ENCODE measurements at regions not wholly inside any gene's neighbourhood (a gene's known extent, or its start where the extent isn't known, plus 50 kb on each side); places are given as distances from the start of the nearest gene placed in this dataset.

DNA sequence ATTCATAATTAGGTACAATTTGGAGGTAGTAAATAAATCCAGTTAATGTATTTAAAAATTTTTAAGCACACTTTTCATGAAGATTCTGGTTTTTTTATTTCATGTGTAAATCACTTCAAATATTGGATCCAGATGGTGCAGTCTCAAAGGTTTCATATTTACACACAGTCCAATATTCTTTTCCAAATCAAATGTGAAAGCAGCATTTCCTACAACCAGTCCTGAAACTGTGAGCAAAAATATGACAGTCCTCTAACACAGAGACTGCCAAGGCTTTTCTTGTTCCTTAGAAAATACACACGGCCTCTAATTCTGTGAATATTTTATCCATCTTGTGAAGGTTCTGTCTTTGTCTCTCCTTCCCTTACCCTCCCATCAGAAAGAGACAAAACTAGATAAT, 645.9 kb downstream of the ARL4A start:
- TF ChIP-seq CTCF (IDR thresholded peaks at IDR 0.05) (no peak), POLR2A (IDR thresholded peaks at IDR 0.05) (no peak)

Data from heart left ventricle (tissue), 13 donors.